Esophagus squamous epithelium (tissue), 5 donors: ENCODE measurements at regions not wholly inside any gene's neighbourhood (a gene's known extent, or its start where the extent isn't known, plus 50 kb on each side); places are given as distances from the start of the nearest gene placed in this dataset.

Experiments
- DNase-seq: peaks from one replicate; lab custom pipeline; 2025; lab: John Stamatoyannopoulos, UW
- H3K27ac ChIP-seq, 4 donors: fragments of 200-600 bp; sonication (generic); one replicate each; pipeline ENCODE4 v1.5.1; 2016 to 2019; ENCODE audit warnings: mild to moderate bottlenecking in 1 of 4
- H3K27me3 ChIP-seq, 4 donors: fragments of 200-600 bp; sonication (generic); 1 replicate in 3 of 4; 2 replicates in 1 of 4; pipeline versions ENCODE4 v1.5.1 to v1.6.0; 2017 to 2021; ENCODE audit warnings: antibody characterized with exemption in 1 of 4
- H3K36me3 ChIP-seq, 3 donors: fragments of 200-600 bp; sonication (generic); one replicate each; pipeline ENCODE4 v1.5.1; 2016 to 2019
- H3K4me1 ChIP-seq, 3 donors: fragments of 200-600 bp; sonication (generic); one replicate each; pipeline ENCODE4 v1.5.1; 2017 to 2019
- H3K4me3 ChIP-seq, 4 donors: fragments of 200-600 bp; sonication (generic); 1 replicate in 3 of 4; 2 replicates in 1 of 4; pipeline ENCODE4 v1.5.1; 2016 to 2019; ENCODE audit warnings: mild to moderate bottlenecking in 2 of 4, moderate library complexity in 1 of 4
- H3K9me3 ChIP-seq, 3 donors: fragments of 200-600 bp; sonication (generic); one replicate each; pipeline ENCODE4 v1.5.1; 2016 to 2019
- POLR2A ChIP-seq, 4 donors: fragments of 450-650 bp; IDR thresholded peaks; one replicate each; pipeline ENCODE4 v1.6.1; 2017; ENCODE audit warnings: antibody characterized with exemption in 4 of 4, mild to moderate bottlenecking in 4 of 4, moderate library complexity in 3 of 4
- WGBS, 2 donors: methylation state at CpG; one replicate each; pipeline ENCODE4 v1.1.5; 2018; 5-methylcytosine and 5-hydroxymethylcytosine counted together
- intact Hi-C: fragments of 100-400 bp; cut with DNase I; formaldehyde crosslinking; loops from one replicate; pipeline ENCODE4 v1.15.0; 2022
- TF ChIP-seq, protein P1 (sequence below), 6 experiments: fragments of 450-650 bp in 4 of 6; fragments of 200-600 bp in 2 of 6; sonication (generic) in 2 of 6; IDR thresholded peaks; one replicate each; pipeline ENCODE4 v1.5.1; 2016 to 2019; ENCODE audit warnings: antibody characterized with exemption in 6 of 6, mild to moderate bottlenecking in 4 of 6, moderate library complexity in 4 of 6
- donor health status: DM: yes; HTN: yes; CAD: no.

- 74 to 100% methylated on average over 1 to 8 of the region's 9 CpGs for WGBS, 2 donors
- Histone ChIP-seq H3K4me1 (peaks cover 0 to 11% (median 6%) of the 10 kb centered on the region in 3 donors), H3K36me3 (no peaks in the 10 kb centered on the region), H3K4me3 (no peak overlapping the region), H3K27me3 (peaks cover 8 to 74% (median 15%) of the 10 kb centered on the region in 4 donors), H3K27ac (no peak overlapping the region), H3K9me3 (no peaks in the 10 kb centered on the region)
- no peak for DNase-seq
- TF ChIP-seq, protein P1, sequence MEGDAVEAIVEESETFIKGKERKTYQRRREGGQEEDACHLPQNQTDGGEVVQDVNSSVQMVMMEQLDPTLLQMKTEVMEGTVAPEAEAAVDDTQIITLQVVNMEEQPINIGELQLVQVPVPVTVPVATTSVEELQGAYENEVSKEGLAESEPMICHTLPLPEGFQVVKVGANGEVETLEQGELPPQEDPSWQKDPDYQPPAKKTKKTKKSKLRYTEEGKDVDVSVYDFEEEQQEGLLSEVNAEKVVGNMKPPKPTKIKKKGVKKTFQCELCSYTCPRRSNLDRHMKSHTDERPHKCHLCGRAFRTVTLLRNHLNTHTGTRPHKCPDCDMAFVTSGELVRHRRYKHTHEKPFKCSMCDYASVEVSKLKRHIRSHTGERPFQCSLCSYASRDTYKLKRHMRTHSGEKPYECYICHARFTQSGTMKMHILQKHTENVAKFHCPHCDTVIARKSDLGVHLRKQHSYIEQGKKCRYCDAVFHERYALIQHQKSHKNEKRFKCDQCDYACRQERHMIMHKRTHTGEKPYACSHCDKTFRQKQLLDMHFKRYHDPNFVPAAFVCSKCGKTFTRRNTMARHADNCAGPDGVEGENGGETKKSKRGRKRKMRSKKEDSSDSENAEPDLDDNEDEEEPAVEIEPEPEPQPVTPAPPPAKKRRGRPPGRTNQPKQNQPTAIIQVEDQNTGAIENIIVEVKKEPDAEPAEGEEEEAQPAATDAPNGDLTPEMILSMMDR (IDR thresholded peaks at IDR 0.05): no peak
- no peak for TF ChIP-seq POLR2A (IDR thresholded peaks at IDR 0.05)
- intact Hi-C loops: no loop called here
These were observed 175.3 kb upstream of the RTL1 start for GRCh38 chr14:101078892-101079221.

DNA sequence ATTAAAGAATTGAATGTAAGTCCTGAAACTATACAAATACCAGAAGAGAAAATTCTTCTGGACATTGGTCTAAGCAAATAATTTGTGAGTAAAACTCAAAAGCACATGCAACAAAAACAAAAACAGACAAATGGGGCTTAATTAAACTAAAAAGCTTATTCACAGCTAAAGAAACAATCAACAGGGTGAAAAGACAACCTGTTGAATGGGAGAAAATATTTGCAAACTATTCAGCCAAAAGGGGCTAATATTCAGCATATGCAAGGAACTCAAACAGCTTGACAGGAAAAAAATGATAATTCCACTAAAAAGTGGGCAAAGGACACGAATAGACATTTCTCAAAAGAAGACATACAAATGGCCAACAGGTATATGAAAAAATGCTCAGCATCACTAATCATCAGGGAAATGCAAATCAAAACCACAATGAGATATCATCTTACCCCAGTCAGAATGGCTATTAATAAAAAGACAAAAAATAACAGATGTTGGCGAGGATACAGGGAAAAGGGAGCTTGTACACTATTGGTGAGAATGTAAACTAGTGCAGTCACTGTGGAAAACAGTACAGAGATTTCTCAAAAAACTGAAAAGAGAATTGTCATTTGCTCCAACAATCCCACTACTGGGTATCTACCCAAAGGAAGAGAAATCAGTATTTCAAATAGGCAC is 177.5 kb upstream of the RTL1 start:
- TF ChIP-seq, protein P1 (IDR thresholded peaks at IDR 0.05): no peak
- no peak overlapping the region for H3K4me3 ChIP-seq
- intact Hi-C loops: no loop called here
- no peaks in the 10 kb centered on the region for H3K36me3 ChIP-seq
- peaks cover 0 to 11% (median 6%) of the 10 kb centered on the region in 3 donors for H3K4me1 ChIP-seq
- H3K27me3 ChIP-seq: peaks cover 8 to 64% (median 15%) of the 10 kb centered on the region in 4 donors
- DNase-seq: no peak
- H3K9me3 ChIP-seq: no peaks in the 10 kb centered on the region
- no peak overlapping the region for H3K27ac ChIP-seq
- WGBS, 2 donors: 75 to 85% methylated on average over 2 of the region's 2 CpGs

DNA sequence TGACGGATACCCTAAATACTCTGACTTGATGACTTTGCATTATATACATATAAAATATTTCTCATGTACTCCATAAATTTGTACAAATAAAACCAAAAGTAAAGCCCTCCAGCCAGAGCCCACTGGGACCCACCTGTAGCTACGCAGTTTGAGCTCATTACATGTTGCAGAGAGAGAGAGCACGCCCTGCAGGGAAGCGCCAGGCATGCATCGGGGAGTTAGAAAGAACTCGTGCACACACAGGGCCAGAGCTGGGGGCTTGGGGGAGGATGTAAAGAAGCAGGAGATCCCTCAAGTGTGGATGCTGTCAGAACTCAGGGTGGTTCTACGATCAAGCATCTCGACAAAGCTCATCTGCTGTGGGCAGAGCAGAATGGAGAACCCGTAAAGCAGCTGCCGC is 178.5 kb upstream of the RTL1 start:
- DNase-seq: no peak
- TF ChIP-seq, protein P1 (IDR thresholded peaks at IDR 0.05): no peak
- no peak for TF ChIP-seq POLR2A (IDR thresholded peaks at IDR 0.05)
- Histone ChIP-seq H3K27ac (no peak overlapping the region), H3K4me1 (peaks cover 0 to 9% (median 6%) of the 10 kb centered on the region in 3 donors), H3K27me3 (peaks cover 7 to 54% (median 10%) of the 10 kb centered on the region in 4 donors), H3K36me3 (no peaks in the 10 kb centered on the region), H3K9me3 (no peaks in the 10 kb centered on the region), H3K4me3 (no peak overlapping the region)
- intact Hi-C loops: no loop called here
- 71 to 72% methylated on average over 8 to 10 of the region's 10 CpGs for WGBS, 2 donors

- Histone ChIP-seq H3K9me3 (no peaks in the 10 kb centered on the region), H3K27me3 (peaks cover under 1 to 47% (median 4%) of the 10 kb centered on the region in 4 donors), H3K4me3 (no peak overlapping the region), H3K27ac (no peak overlapping the region), H3K4me1 (peaks cover 0 to 2% (median 0%) of the 10 kb centered on the region in 3 donors), H3K36me3 (no peaks in the 10 kb centered on the region)
- TF ChIP-seq POLR2A (IDR thresholded peaks at IDR 0.05): no peak
- TF ChIP-seq, protein P1 (IDR thresholded peaks at IDR 0.05): no peak
- DNase-seq: no peak
- intact Hi-C loops: no loop called here
- 70 to 72% methylated on average over 6 to 8 of the region's 10 CpGs for WGBS, 2 donors
These were observed 179.2 kb upstream of the RTL1 start for GRCh38 chr14:101082436-101083384.
